Stimulated activated CD8-positive, alpha-beta memory T cell treated with anti-CD3 and anti-CD28 coated beads, Interleukin-4, amount 100 ng/mL, for 48 hours (primary cell): ENCODE measurements at regions not wholly inside any gene's neighbourhood (a gene's known extent, or its start where the extent isn't known, plus 50 kb on each side); places are given as distances from the start of the nearest gene placed in this dataset.
"Not testable (repeated sequence)": the region's sequence is repeated elsewhere in the genome, so short reads cannot be mapped to it uniquely, and the experiment has no call there.

Experiments used
- DNase-seq: peaks from one replicate; pipeline ENCODE4 v3.0.0-alpha.2; 2020

GRCh38 chr9:93809204-93809940 is 145.8 kb downstream of the BARX1 start:
- no peak for DNase-seq

- no peak for DNase-seq
These were observed 146.8 kb downstream of the BARX1 start for GRCh38 chr9:93808115-93809029.

- no peak for DNase-seq
These were observed 147.7 kb downstream of the BARX1 start for GRCh38 chr9:93807166-93808074.

- DNase-seq = no peak
These were observed 153.4 kb downstream of the BARX1 start for GRCh38 chr9:93801581-93802284.

GRCh38 chr9:93801120-93801519 is 154.0 kb downstream of the BARX1 start:
- no peak for DNase-seq

- DNase-seq = no peak
These were observed 162.8 kb downstream of the BARX1 start for GRCh38 chr9:93792358-93792757.

- no peak for DNase-seq
These were observed 169.0 kb downstream of the BARX1 start for GRCh38 chr9:93786204-93786603.

- DNase-seq = no peak
These were observed 178.3 kb downstream of the BARX1 start for GRCh38 chr9:93776873-93777272.

- DNase-seq = no peak
These were observed 178.9 kb downstream of the BARX1 start for GRCh38 chr9:93776256-93776655.

- DNase-seq = no peak
These were observed 180.6 kb downstream of the BARX1 start for GRCh38 chr9:93774331-93775102.

- no peak for DNase-seq
These were observed 183.9 kb downstream of the BARX1 start for GRCh38 chr9:93771276-93771675.

- DNase-seq = no peak
These were observed 185.4 kb downstream of the PHF2 start for GRCh38 chr9:93761822-93762221.

- DNase-seq = no peak
These were observed 173.7 kb downstream of the PHF2 start for GRCh38 chr9:93750045-93750444.

GRCh38 chr9:93748827-93749226 is 172.4 kb downstream of the PHF2 start:
- not testable (repeated sequence) for DNase-seq

GRCh38 chr9:93731963-93732362 is 155.6 kb downstream of the PHF2 start:
- DNase-seq = no peak

- no peak for DNase-seq
These were observed 154.3 kb downstream of the PHF2 start for GRCh38 chr9:93730648-93731047.

GRCh38 chr9:93730217-93730616 is 153.8 kb downstream of the PHF2 start:
- DNase-seq = no peak
